Activated T-cell treated with anti-CD3 and anti-CD28 coated beads, Interleukin-2, amount 50 U/mL, for 24 hours (primary cell): ENCODE measurements at regions not wholly inside any gene's neighbourhood (a gene's known extent, or its start where the extent isn't known, plus 50 kb on each side); places are given as distances from the start of the nearest gene placed in this dataset.
"Not testable (repeated sequence)": the region's sequence is repeated elsewhere in the genome, so short reads cannot be mapped to it uniquely, and the experiment has no call there.

Experiments used
- DNase-seq: peaks from one replicate; pipeline ENCODE4 v3.0.0-alpha.2; 2020
- H3K27ac Mint-ChIP-seq: 2 replicates; pipeline ENCODE4 v1.8.0; 2020; ENCODE audit warnings: mild to moderate bottlenecking, mixed read lengths
- H3K27me3 Mint-ChIP-seq: 2 replicates; pipeline ENCODE4 v1.8.0; 2020; ENCODE audit warnings: mixed read lengths
- H3K36me3 Mint-ChIP-seq: 2 replicates; pipeline ENCODE4 v1.8.0; 2020; ENCODE audit warnings: low read depth, mixed read lengths
- H3K4me1 Mint-ChIP-seq: 2 replicates; pipeline ENCODE4 v1.8.0; 2020; ENCODE audit warnings: low read depth, mixed read lengths
- H3K4me3 Mint-ChIP-seq: 2 replicates; pipeline ENCODE4 v1.8.0; 2020; ENCODE audit warnings: mild to moderate bottlenecking, moderate library complexity, mixed read lengths
- H3K9me3 Mint-ChIP-seq: 2 replicates; pipeline ENCODE4 v1.8.0; 2020; ENCODE audit warnings: mixed read lengths

DNA sequence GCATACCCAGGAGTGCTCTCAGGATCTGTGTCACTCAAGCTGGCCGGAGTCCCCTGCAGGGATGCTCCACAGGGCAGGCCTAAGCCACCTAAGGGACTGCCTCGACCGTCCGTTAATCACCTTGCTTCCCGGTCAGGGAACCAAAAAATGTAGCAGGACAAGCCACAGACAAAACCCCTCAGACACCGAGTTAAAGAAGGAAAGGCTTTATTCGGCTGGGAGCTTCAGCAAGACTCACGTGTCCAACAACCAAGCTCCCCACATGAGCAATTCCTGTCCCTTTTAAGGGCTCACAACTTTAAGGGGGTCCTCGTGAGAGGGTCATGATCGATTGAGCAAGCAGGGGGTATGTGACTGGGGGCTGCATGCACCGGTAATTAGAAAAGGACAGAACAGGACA lies 72.1 kb upstream of the GMDS start:
- peaks cover 39% of the 10 kb centered on the region for H3K9me3 Mint-ChIP-seq
- H3K4me1 Mint-ChIP-seq, DNase-seq, H3K27ac Mint-ChIP-seq, H3K27me3 Mint-ChIP-seq, H3K4me3 Mint-ChIP-seq: not testable (repeated sequence)
- H3K36me3 Mint-ChIP-seq = peaks cover 43% of the 10 kb centered on the region

DNA sequence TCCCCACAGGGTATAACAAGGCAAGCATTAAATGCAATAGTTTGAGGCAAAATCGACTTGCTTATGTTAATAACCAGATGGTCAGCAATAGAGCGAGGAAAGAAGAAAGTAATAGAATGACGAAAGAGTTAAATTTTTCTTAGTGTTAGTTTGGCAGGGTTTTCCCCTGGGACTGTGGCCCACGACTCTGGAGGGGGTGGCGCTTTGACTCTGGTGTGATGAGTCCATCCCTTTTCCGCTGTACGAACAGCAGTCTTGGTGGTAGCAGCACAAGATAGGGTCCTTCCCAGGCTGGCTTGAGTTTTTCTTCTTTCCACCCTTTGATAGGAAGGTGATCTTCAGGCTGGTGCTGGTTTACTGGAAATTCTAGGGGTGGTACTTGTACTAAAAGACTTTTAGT lies 69.2 kb upstream of the GMDS start:
- Mint-ChIP-seq H3K36me3 (peaks cover 26% of the 10 kb centered on the region), H3K4me1 (no peaks in the 10 kb centered on the region), H3K27ac (no peak overlapping the region), H3K9me3 (peaks cover 31% of the 10 kb centered on the region), H3K4me3 (no peak overlapping the region), H3K27me3 (no peaks in the 10 kb centered on the region)
- no peak for DNase-seq

- Mint-ChIP-seq H3K27ac (no peak overlapping the region), H3K4me1 (no peaks in the 10 kb centered on the region), H3K4me3 (no peak overlapping the region)
These were observed 64.6 kb upstream of the GMDS start for GRCh38 chr6:2310042-2310441.

DNA sequence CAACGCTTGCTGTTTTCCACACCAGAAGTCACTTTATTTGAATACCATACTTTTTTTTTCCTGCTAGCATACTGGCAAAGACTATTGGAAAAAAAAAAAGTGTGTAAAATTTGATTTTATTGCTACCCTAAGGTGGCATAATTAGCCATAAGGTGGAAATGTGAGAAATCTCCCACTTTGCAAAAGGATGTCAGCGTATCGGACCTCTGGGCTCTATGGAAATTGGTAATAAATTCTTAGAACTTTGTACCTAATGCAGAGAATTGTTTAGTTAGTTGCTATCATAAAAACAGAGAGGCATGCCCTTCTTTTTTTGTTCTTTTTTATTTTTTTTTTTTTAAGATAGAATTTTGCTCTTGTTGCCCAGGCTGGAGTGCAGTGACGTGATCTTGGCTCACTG lies 63.7 kb upstream of the GMDS start:
- H3K27me3 Mint-ChIP-seq = no peaks in the 10 kb centered on the region
- H3K4me1 Mint-ChIP-seq = no peaks in the 10 kb centered on the region
- H3K4me3 Mint-ChIP-seq = no peak overlapping the region
- peaks cover 30% of the 10 kb centered on the region for H3K9me3 Mint-ChIP-seq
- no peak overlapping the region for H3K27ac Mint-ChIP-seq
- H3K36me3 Mint-ChIP-seq = no peaks in the 10 kb centered on the region
- DNase-seq = no peak

More at GRCh38 chr6:2310042-2310441, 64.6 kb upstream of the GMDS start:
- H3K36me3 Mint-ChIP-seq = no peaks in the 10 kb centered on the region
- peaks cover 29% of the 10 kb centered on the region for H3K9me3 Mint-ChIP-seq
- no peaks in the 10 kb centered on the region for H3K27me3 Mint-ChIP-seq
- no peak for DNase-seq

DNA sequence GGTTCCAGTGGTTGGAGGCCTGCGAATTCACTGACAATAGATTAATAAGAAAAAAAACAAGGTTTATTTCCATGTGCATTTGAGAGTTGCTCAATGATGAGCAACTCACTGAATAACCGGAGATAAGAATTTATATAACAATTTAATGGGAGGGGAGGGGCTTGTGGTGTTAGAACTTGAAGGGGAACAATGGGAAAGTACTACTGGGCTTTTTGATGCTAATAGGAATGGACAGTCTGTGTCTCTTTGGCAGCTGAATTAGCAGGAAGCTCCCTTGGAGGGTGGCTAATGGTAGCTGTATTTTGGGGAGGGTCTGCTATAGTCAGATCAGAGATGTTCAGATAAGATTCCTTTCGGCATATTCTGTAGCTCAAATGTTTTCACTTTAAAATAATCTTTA lies 62.4 kb upstream of the GMDS start:
- Mint-ChIP-seq H3K27ac (no peak overlapping the region), H3K9me3 (peaks cover 25% of the 10 kb centered on the region), H3K27me3 (no peaks in the 10 kb centered on the region), H3K36me3 (no peaks in the 10 kb centered on the region), H3K4me3 (no peak overlapping the region), H3K4me1 (no peaks in the 10 kb centered on the region)
- DNase-seq = no peak

- Mint-ChIP-seq H3K9me3 (peaks cover 39% of the 10 kb centered on the region), H3K27me3 (no peaks in the 10 kb centered on the region), H3K27ac (no peak overlapping the region), H3K4me3 (no peak overlapping the region), H3K36me3 (peaks cover 4% of the 10 kb centered on the region), H3K4me1 (no peaks in the 10 kb centered on the region)
- no peak for DNase-seq
These were observed 60.5 kb upstream of the GMDS start for GRCh38 chr6:2305951-2306350.

- not testable (repeated sequence) for H3K27ac Mint-ChIP-seq, H3K4me3 Mint-ChIP-seq, H3K4me1 Mint-ChIP-seq, DNase-seq, H3K27me3 Mint-ChIP-seq
- Mint-ChIP-seq H3K36me3 (peaks cover 27% of the 10 kb centered on the region), H3K9me3 (peaks cover 51% of the 10 kb centered on the region)
These were observed 57.1 kb upstream of the GMDS start for GRCh38 chr6:2302482-2302881.

- DNase-seq = no peak
These were observed 51.4 kb upstream of the GMDS start for GRCh38 chr6:2296781-2297180.

More at GRCh38 chr6:2296781-2297180, 51.4 kb upstream of the GMDS start:
- Mint-ChIP-seq H3K4me3 (no peak overlapping the region), H3K27ac (no peak overlapping the region), H3K4me1 (no peaks in the 10 kb centered on the region), H3K36me3 (peaks cover 37% of the 10 kb centered on the region), H3K9me3 (peaks cover 53% of the 10 kb centered on the region), H3K27me3 (no peaks in the 10 kb centered on the region)
